WI38 (cell line): ENCODE measurements at regions not wholly inside any gene's neighbourhood (a gene's known extent, or its start where the extent isn't known, plus 50 kb on each side); places are given as distances from the start of the nearest gene placed in this dataset.
"Not testable (repeated sequence)": the region's sequence is repeated elsewhere in the genome, so short reads cannot be mapped to it uniquely, and the experiment has no call there.

ENCODE experiments used
- H3K4me3 ChIP-seq: 2 replicates; pipeline ENCODE4 v1.5.1; 2011; ENCODE audit warnings: low read depth, mild to moderate bottlenecking, control low read depth, low read length
- TF ChIP-seq, protein P1 (sequence below): IDR thresholded peaks from 2 replicates; pipeline ENCODE4 v1.5.1; 2012; ENCODE audit warnings: low read depth, mild to moderate bottlenecking, control low read depth, low read length

DNA sequence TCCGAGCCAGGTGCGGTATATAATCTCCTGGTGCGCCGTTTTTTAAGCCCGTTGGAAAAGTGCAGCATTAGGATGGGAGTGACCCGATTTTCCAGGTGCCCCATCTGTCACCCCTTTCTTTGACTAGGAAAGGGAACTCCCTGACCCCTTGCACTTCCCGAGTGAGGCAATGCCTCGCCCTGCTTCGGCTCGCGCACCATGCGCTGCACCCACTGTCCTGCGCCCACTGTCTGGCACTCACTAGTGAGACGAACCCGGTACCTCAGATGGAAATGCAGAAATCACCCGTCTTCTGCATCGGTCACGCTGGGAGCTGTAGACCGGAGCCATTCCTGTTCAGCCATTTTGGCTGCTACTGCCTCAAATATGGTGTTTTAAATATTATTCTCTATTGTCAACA, 198.0 kb downstream of the MEIS1 start:
- H3K4me3 ChIP-seq, result not testable (repeated sequence)

GRCh38 chr2:66633631-66634030, 198.7 kb downstream of the MEIS1 start:
- TF ChIP-seq, protein P1, sequence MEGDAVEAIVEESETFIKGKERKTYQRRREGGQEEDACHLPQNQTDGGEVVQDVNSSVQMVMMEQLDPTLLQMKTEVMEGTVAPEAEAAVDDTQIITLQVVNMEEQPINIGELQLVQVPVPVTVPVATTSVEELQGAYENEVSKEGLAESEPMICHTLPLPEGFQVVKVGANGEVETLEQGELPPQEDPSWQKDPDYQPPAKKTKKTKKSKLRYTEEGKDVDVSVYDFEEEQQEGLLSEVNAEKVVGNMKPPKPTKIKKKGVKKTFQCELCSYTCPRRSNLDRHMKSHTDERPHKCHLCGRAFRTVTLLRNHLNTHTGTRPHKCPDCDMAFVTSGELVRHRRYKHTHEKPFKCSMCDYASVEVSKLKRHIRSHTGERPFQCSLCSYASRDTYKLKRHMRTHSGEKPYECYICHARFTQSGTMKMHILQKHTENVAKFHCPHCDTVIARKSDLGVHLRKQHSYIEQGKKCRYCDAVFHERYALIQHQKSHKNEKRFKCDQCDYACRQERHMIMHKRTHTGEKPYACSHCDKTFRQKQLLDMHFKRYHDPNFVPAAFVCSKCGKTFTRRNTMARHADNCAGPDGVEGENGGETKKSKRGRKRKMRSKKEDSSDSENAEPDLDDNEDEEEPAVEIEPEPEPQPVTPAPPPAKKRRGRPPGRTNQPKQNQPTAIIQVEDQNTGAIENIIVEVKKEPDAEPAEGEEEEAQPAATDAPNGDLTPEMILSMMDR, result no peak
- no peak overlapping the region for H3K4me3 ChIP-seq

DNA sequence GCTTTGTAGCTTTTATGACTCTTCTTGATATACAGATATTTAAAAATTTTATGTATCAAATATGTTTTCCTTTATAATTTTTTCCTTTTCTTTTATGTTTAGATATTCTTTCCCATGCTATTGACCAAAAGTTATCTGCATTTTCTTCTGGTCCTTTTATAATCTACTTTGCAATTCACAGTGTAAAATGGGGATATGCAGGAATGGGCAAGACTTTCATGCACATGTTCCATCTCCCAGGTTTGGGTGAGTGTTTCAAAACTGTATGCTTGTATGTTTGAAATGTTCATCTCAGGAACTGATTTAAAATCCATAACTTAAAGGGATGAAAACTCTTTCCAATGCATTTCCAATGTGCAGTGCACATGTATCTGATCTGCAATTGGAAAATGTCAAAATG, 199.9 kb downstream of the MEIS1 start:
- TF ChIP-seq, protein P1, result no peak
- no peak overlapping the region for H3K4me3 ChIP-seq

- H3K4me3 ChIP-seq, result no peak overlapping the region
- TF ChIP-seq, protein P1, result no peak
Observed at GRCh38 chr2:66641685-66642084, 206.8 kb downstream of the MEIS1 start.

DNA sequence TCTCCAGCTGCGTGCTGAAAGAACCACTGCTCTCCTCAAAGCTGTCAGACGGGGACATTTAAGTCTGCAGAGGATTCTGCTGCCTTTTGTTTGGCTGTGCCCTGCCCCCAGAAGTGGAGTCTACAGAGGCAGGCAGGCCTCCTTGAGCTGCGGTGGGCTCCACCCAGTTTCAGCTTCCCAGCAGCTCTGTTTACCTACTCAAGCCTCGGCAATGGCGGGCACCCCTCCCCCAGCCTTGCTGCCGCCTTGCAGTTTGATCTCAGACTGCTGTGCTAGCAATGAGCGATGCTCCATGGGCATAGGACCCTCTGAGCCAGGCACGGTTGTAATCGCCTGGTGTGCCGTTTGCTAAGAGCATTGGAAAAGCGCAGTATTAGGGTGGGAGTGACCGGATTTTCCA, 213.2 kb downstream of the MEIS1 start:
- H3K4me3 ChIP-seq, result not testable (repeated sequence)

DNA sequence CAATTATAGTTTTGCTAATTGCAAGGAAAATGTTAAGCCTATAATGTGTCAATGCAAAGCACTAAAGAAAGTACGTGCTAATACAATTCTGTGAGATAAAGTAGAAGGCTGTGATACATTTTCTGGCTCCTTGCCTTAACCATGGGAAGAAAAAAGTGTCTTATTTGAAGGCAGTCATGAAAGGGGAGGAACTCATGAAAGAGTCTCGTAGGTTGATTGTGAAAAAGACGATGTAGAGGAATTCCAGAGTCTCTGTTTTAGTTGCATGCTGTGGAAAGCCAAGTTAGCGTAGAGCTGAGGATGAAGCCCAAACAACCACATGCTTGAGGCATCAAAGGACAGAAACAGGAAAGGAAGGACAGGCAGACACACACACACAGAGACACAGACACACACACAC, 214.1 kb downstream of the MEIS1 start:
- TF ChIP-seq, protein P1, result no peak
- no peak overlapping the region for H3K4me3 ChIP-seq

- TF ChIP-seq, protein P1, result no peak
- H3K4me3 ChIP-seq, result no peak overlapping the region
Observed at GRCh38 chr2:66651295-66651694, 216.4 kb downstream of the MEIS1 start.

GRCh38 chr2:66660804-66661203, 225.9 kb downstream of the MEIS1 start:
- TF ChIP-seq, protein P1, result no peak
- H3K4me3 ChIP-seq, result no peak overlapping the region
